ENCODE measurements at regions not wholly inside any gene's neighbourhood (a gene's known extent, or its start where the extent isn't known, plus 50 kb on each side); places are given as distances from the start of the nearest gene placed in this dataset.

GRCh38 chr5:32953694-32954093, 242.6 kb downstream of the NPR3 start:
- no peak for DNase-seq (ENCODE audit: low read depth)
- no peak overlapping the region for H3K4me3 ChIP-seq (replicated peaks; ENCODE audit: low read depth, low read length)
- TF ChIP-seq CTCF (IDR thresholded peaks at IDR 0.05; ENCODE audit: low read length, missing control alignments) = no peak

GRCh38 chr5:32955814-32956213, 244.7 kb downstream of the NPR3 start:
- H3K4me3 ChIP-seq (replicated peaks; ENCODE audit: low read depth, low read length) = no peak overlapping the region
- TF ChIP-seq CTCF (IDR thresholded peaks at IDR 0.05; ENCODE audit: low read length, missing control alignments) = no peak
- peak; percentile 22 for DNase-seq (ENCODE audit: low read depth)

- no peak for TF ChIP-seq CTCF (IDR thresholded peaks at IDR 0.05; ENCODE audit: low read length, missing control alignments)
- peak; percentile 21 for DNase-seq (ENCODE audit: low read depth)
- H3K4me3 ChIP-seq (replicated peaks; ENCODE audit: low read depth, low read length) = no peak overlapping the region
Observed at GRCh38 chr5:32960340-32961058, 249.4 kb downstream of the NPR3 start.

- DNase-seq (ENCODE audit: low read depth) = no peak
- H3K4me3 ChIP-seq (replicated peaks; ENCODE audit: low read depth, low read length) = no peak overlapping the region
- TF ChIP-seq CTCF (IDR thresholded peaks at IDR 0.05; ENCODE audit: low read length, missing control alignments) = no peak
Observed at GRCh38 chr5:32961059-32961415, 249.9 kb downstream of the NPR3 start.

GRCh38 chr5:32964261-32964660, 253.1 kb downstream of the NPR3 start:
- no peak overlapping the region for H3K4me3 ChIP-seq (replicated peaks; ENCODE audit: low read depth, low read length)
- no peak for TF ChIP-seq CTCF (IDR thresholded peaks at IDR 0.05; ENCODE audit: low read length, missing control alignments)
- DNase-seq (ENCODE audit: low read depth) = no peak

- TF ChIP-seq CTCF (IDR thresholded peaks at IDR 0.05; ENCODE audit: low read length, missing control alignments) = no peak
- no peak for DNase-seq (ENCODE audit: low read depth)
- H3K4me3 ChIP-seq (replicated peaks; ENCODE audit: low read depth, low read length) = no peak overlapping the region
Observed at GRCh38 chr5:32973646-32974045, 262.5 kb downstream of the NPR3 start.
